GM18858 (cell line): ENCODE measurements at regions not wholly inside any gene's neighbourhood (a gene's known extent, or its start where the extent isn't known, plus 50 kb on each side); places are given as distances from the start of the nearest gene placed in this dataset.

Source experiments
- ATAC-seq: cut with Tn5 transposase; IDR thresholded peaks from one replicate; pipeline ENCODE4 v1.9.1; 2021; ENCODE audit not compliant: unreplicated experiment

- no peak for ATAC-seq
Measured at GRCh38 chr4:24071612-24072372, 181.9 kb upstream of the PPARGC1A start.

GRCh38 chr4:24070117-24070516 lies 180.3 kb upstream of the PPARGC1A start:
- ATAC-seq, result no peak

- no peak for ATAC-seq
Measured at GRCh38 chr4:24067367-24068193, 177.7 kb upstream of the PPARGC1A start.

GRCh38 chr4:24065974-24066373 lies 176.1 kb upstream of the PPARGC1A start:
- no peak for ATAC-seq

GRCh38 chr4:24063731-24064130 lies 173.9 kb upstream of the PPARGC1A start:
- ATAC-seq, result no peak

- ATAC-seq, result no peak
Measured at GRCh38 chr4:24060932-24061331, 171.1 kb upstream of the PPARGC1A start.

- no peak for ATAC-seq
Measured at GRCh38 chr4:24059839-24060238, 170.0 kb upstream of the PPARGC1A start.

GRCh38 chr4:24057915-24058559 lies 168.2 kb upstream of the PPARGC1A start:
- no peak for ATAC-seq

GRCh38 chr4:24056289-24056688 lies 166.4 kb upstream of the PPARGC1A start:
- ATAC-seq, result no peak

- no peak for ATAC-seq
Measured at GRCh38 chr4:24055623-24056022, 165.8 kb upstream of the PPARGC1A start.

GRCh38 chr4:24054910-24055309 lies 165.1 kb upstream of the PPARGC1A start:
- ATAC-seq, result no peak

GRCh38 chr4:24053934-24054333 lies 164.1 kb upstream of the PPARGC1A start:
- ATAC-seq, result no peak

GRCh38 chr4:24044610-24045589 lies 155.1 kb upstream of the PPARGC1A start:
- ATAC-seq, result no peak

- ATAC-seq, result no peak
Measured at GRCh38 chr4:24042094-24042493, 152.2 kb upstream of the PPARGC1A start.

GRCh38 chr4:24040811-24041210 lies 151.0 kb upstream of the PPARGC1A start:
- ATAC-seq, result no peak

GRCh38 chr4:24033626-24034025 lies 143.8 kb upstream of the PPARGC1A start:
- no peak for ATAC-seq

GRCh38 chr4:24032371-24032989 lies 142.6 kb upstream of the PPARGC1A start:
- ATAC-seq, result no peak

- no peak for ATAC-seq
Measured at GRCh38 chr4:24026596-24026995, 136.7 kb upstream of the PPARGC1A start.

GRCh38 chr4:24024605-24025004 lies 134.8 kb upstream of the PPARGC1A start:
- no peak for ATAC-seq

- ATAC-seq, result no peak
Measured at GRCh38 chr4:24024157-24024556, 134.3 kb upstream of the PPARGC1A start.
